ENCODE measurements at regions not wholly inside any gene's neighbourhood (a gene's known extent, or its start where the extent isn't known, plus 50 kb on each side); places are given as distances from the start of the nearest gene placed in this dataset.

DNA sequence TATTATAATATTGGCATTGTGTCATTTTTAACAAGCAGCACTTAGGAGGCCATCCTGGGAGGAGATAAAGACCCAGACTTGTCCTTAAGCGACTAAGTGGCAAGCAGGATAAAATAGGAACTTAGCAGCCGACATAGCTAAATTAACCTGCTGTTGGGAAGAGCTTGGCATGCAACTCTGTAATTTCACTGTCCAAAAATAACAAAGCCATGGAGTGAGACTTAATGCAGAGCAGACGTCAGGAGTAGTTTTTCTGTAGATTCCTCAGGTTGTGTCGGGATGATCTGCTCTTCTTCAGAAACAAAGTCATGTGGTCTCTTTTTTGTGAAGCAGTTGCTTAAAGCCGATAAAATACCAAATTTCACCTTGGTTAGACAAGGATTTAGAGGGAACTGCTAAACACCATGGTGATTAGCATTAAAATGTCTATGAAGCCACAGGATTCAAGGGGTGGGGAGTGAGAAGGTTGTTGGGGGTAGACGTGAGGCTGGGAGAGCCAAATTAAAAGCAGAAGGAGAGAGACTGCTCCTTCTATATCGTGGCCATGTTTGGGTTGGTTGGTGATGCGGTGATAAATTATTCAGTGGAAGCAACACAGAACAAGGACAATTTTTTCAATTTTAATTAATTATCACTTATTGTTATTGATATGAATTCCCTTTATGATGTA, 303.0 kb downstream of the CSNK1G3 start:
- peak overlapping the region; percentile 41; the same call in 1 of the 2 replicates for H3K27ac ChIP-seq
- TF ChIP-seq, protein P1, sequence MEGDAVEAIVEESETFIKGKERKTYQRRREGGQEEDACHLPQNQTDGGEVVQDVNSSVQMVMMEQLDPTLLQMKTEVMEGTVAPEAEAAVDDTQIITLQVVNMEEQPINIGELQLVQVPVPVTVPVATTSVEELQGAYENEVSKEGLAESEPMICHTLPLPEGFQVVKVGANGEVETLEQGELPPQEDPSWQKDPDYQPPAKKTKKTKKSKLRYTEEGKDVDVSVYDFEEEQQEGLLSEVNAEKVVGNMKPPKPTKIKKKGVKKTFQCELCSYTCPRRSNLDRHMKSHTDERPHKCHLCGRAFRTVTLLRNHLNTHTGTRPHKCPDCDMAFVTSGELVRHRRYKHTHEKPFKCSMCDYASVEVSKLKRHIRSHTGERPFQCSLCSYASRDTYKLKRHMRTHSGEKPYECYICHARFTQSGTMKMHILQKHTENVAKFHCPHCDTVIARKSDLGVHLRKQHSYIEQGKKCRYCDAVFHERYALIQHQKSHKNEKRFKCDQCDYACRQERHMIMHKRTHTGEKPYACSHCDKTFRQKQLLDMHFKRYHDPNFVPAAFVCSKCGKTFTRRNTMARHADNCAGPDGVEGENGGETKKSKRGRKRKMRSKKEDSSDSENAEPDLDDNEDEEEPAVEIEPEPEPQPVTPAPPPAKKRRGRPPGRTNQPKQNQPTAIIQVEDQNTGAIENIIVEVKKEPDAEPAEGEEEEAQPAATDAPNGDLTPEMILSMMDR (conservative IDR thresholded peaks at IDR 0.05), result no peak
- no peak for TF ChIP-seq ZFX (IDR thresholded peaks at IDR 0.05)

GRCh38 chr5:123813937-123814624, 302.1 kb downstream of the CSNK1G3 start:
- TF ChIP-seq, protein P1 (conservative IDR thresholded peaks at IDR 0.05), result no peak
- TF ChIP-seq ZFX (IDR thresholded peaks at IDR 0.05), result no peak

GRCh38 chr5:123813264-123813663, 301.3 kb downstream of the CSNK1G3 start:
- TF ChIP-seq, protein P1 (conservative IDR thresholded peaks at IDR 0.05), result no peak
- no peak for TF ChIP-seq ZFX (IDR thresholded peaks at IDR 0.05)
- no peak overlapping the region for H3K27ac ChIP-seq

More at GRCh38 chr5:123813937-123814624, 302.1 kb downstream of the CSNK1G3 start:
- peak overlapping the region; percentile 22; the same call in 1 of the 2 replicates for H3K27ac ChIP-seq

- TF ChIP-seq ZFX (IDR thresholded peaks at IDR 0.05), result no peak
- TF ChIP-seq, protein P1 (conservative IDR thresholded peaks at IDR 0.05), result no peak
- H3K27ac ChIP-seq, result no peak overlapping the region
These were observed 299.9 kb downstream of the CSNK1G3 start for GRCh38 chr5:123811831-123812230.

GRCh38 chr5:123810746-123811340, 298.9 kb downstream of the CSNK1G3 start:
- TF ChIP-seq, protein P1 (conservative IDR thresholded peaks at IDR 0.05), result no peak
- no peak for TF ChIP-seq ZFX (IDR thresholded peaks at IDR 0.05)
- no peak overlapping the region for H3K27ac ChIP-seq

- no peak overlapping the region; the same call in 1 of the 2 replicates for H3K27ac ChIP-seq
- TF ChIP-seq, protein P1 (conservative IDR thresholded peaks at IDR 0.05), result no peak
- no peak for TF ChIP-seq ZFX (IDR thresholded peaks at IDR 0.05)
These were observed 298.3 kb downstream of the CSNK1G3 start for GRCh38 chr5:123810253-123810652.
